H1 (cell line): ENCODE measurements at regions not wholly inside any gene's neighbourhood (a gene's known extent, or its start where the extent isn't known, plus 50 kb on each side); places are given as distances from the start of the nearest gene placed in this dataset.

Experiments used
- CTCF ChIA-PET: fragments of 300-600 bp; sonication (Branson Sonifier 250); formaldehyde crosslinking; loops from one replicate; lab custom pipeline; 2021; ENCODE audit not compliant: partially characterized antibody; lab: Charles Lee
- POLR2A ChIA-PET: fragments of 300-600 bp; sonication (Branson Sonifier 250); formaldehyde crosslinking; loops from one replicate; lab custom pipeline; 2021; ENCODE audit warnings: inconsistent platforms; ENCODE audit not compliant: partially characterized antibody; lab: Charles Lee
- DNase-seq, 2 experiments: peaks; one replicate each; pipeline versions ENCODE4 v3.0.0 to v3.0.0-alpha.2; 2010 to 2022; ENCODE audit warnings: low spot score in 2 of 2, low read depth in 1 of 2, mixed read lengths in 1 of 2
- FAIRE-seq: peaks from 2 replicates; lab custom pipeline; 2011; peaks lifted over from hg19 to GRCh38; lab: Jason Lieb, UNC
- H2AFZ ChIP-seq: 2 replicates; pipeline ENCODE4 v1.8.1; 2012; ENCODE audit warnings: low read length, inconsistent platforms
- H2AK5ac ChIP-seq: 2 replicates; pipeline ENCODE4 v1.6.1; 2013; ENCODE audit warnings: low read depth, low read length
- H2BK120ac ChIP-seq: replicated peaks from 2 replicates; pipeline ENCODE3; 2013; ENCODE audit warnings: low read depth, low read length, inconsistent platforms
- H2BK12ac ChIP-seq: 2 replicates; pipeline ENCODE4 v1.6.1; 2013; ENCODE audit warnings: low read depth, low read length
- H2BK15ac ChIP-seq: 2 replicates; pipeline ENCODE4 v1.6.1; 2013; ENCODE audit warnings: low read length
- H2BK20ac ChIP-seq: 2 replicates; pipeline ENCODE4 v1.6.1; 2013; ENCODE audit warnings: low read length
- H2BK5ac ChIP-seq: 2 replicates; pipeline ENCODE4 v1.6.1; 2013; ENCODE audit warnings: low read depth, low read length
- H3K14ac ChIP-seq: 2 replicates; pipeline ENCODE4 v1.6.1; 2013; ENCODE audit warnings: inconsistent platforms; ENCODE audit not compliant: insufficient read length
- H3K18ac ChIP-seq: 2 replicates; pipeline ENCODE4 v1.6.1; 2013; ENCODE audit warnings: low read length; ENCODE audit errors: extremely low read depth
- H3K23ac ChIP-seq: 2 replicates; pipeline ENCODE4 v1.6.1; 2013; ENCODE audit warnings: inconsistent platforms; ENCODE audit not compliant: insufficient read length
- H3K23me2 ChIP-seq: 2 replicates; pipeline ENCODE4 v1.6.1; 2013; ENCODE audit warnings: low read depth, low read length
- H3K27ac ChIP-seq: 2 replicates; pipeline ENCODE4 v1.6.1; 2011; ENCODE audit warnings: low read depth, low read length, inconsistent platforms
- H3K27me3 ChIP-seq, 4 experiments: replicated peaks in 1 of 4; 1 replicate in 1 of 4; 2 replicates in 3 of 4; pipeline versions ENCODE4 v1.6.1 to v1.8.1; 2011 to 2013; ENCODE audit warnings: low read length in 3 of 4, mild to moderate bottlenecking in 3 of 4, inconsistent platforms in 2 of 4, mixed read lengths in 2 of 4, moderate library complexity in 1 of 4; ENCODE audit not compliant: control insufficient read depth in 3 of 4, insufficient read depth in 3 of 4; ENCODE audit errors: extremely low read depth in 1 of 4
- H3K36me3 ChIP-seq, 4 experiments: 2 replicates each; pipeline versions ENCODE4 v1.6.1 to v1.8.1; 2011 to 2013; ENCODE audit warnings: mild to moderate bottlenecking in 4 of 4, low read length in 3 of 4, moderate library complexity in 2 of 4, control low read depth in 1 of 4, inconsistent platforms in 1 of 4; ENCODE audit not compliant: insufficient read depth in 4 of 4, control insufficient read depth in 2 of 4
- H3K4ac ChIP-seq: replicated peaks from 2 replicates; pipeline ENCODE3; 2013; ENCODE audit warnings: low read length, low read depth, mixed read lengths, inconsistent platforms; ENCODE audit not compliant: insufficient read length
- H3K4me1 ChIP-seq, 4 experiments: replicated peaks in 1 of 4; 1 replicate in 1 of 4; 2 replicates in 3 of 4; pipeline versions ENCODE4 v1.6.1 to v1.8.1; 2011 to 2013; ENCODE audit warnings: low read length in 3 of 4, inconsistent platforms in 2 of 4, mixed read lengths in 1 of 4; ENCODE audit not compliant: insufficient read depth in 4 of 4, control insufficient read depth in 3 of 4
- H3K4me2 ChIP-seq, 2 experiments: 2 replicates each; pipeline versions ENCODE4 v1.6.1 to v1.8.1; 2011 to 2013; ENCODE audit warnings: low read depth in 2 of 2, low read length in 2 of 2, control low read depth in 1 of 2, inconsistent platforms in 1 of 2, mild to moderate bottlenecking in 1 of 2; ENCODE audit not compliant: insufficient read depth in 1 of 2
- H3K4me3 ChIP-seq, 4 experiments: fragments of 200-600, 300-600 bp in 1 of 4; sonication (generic), shearing (Covaris generic), sonication (Bioruptor Twin) in 1 of 4; 2 replicates each; pipeline versions ENCODE4 v1.5.1 to v1.8.1; 2011 to 2016; ENCODE audit warnings: low read length in 4 of 4, low read depth in 3 of 4, control low read depth in 2 of 4, inconsistent platforms in 2 of 4, mild to moderate bottlenecking in 2 of 4, mixed read lengths in 1 of 4, moderate library complexity in 1 of 4; ENCODE audit not compliant: insufficient read depth in 2 of 4; ENCODE audit errors: extremely low read depth in 1 of 4
- H3K56ac ChIP-seq: replicated peaks from 2 replicates; pipeline ENCODE3; 2013; ENCODE audit warnings: low read depth, mild to moderate bottlenecking, mixed read lengths, low read length, inconsistent platforms; ENCODE audit not compliant: insufficient read length
- H3K79me1 ChIP-seq: 2 replicates; pipeline ENCODE4 v1.6.1; 2013; ENCODE audit warnings: low read depth, low read length, control low read depth
- H3K79me2 ChIP-seq, 2 experiments: 2 replicates each; pipeline versions ENCODE4 v1.6.1 to v1.8.1; 2012 to 2013; ENCODE audit warnings: low read length in 2 of 2, mild to moderate bottlenecking in 2 of 2, inconsistent platforms in 1 of 2; ENCODE audit not compliant: insufficient read depth in 2 of 2, control insufficient read depth in 1 of 2
- H3K9ac ChIP-seq, 4 experiments: replicated peaks in 1 of 4; 1 replicate in 1 of 4; 2 replicates in 3 of 4; pipeline versions ENCODE4 v1.6.1 to v1.8.1; 2011 to 2013; ENCODE audit warnings: low read depth in 3 of 4, low read length in 3 of 4, control low read depth in 2 of 4, mild to moderate bottlenecking in 2 of 4, moderate library complexity in 2 of 4, inconsistent platforms in 1 of 4; ENCODE audit errors: extremely low read depth in 1 of 4
- H3K9me3 ChIP-seq, 2 experiments: 2 replicates each; pipeline versions ENCODE4 v1.6.1 to v1.8.1; 2012 to 2013; ENCODE audit warnings: mild to moderate bottlenecking in 2 of 2, moderate library complexity in 2 of 2, control low read depth in 1 of 2, inconsistent platforms in 1 of 2, low read depth in 1 of 2, low read length in 1 of 2, mixed read lengths in 1 of 2; ENCODE audit not compliant: insufficient read depth in 2 of 2
- H4K20me1 ChIP-seq, 2 experiments: replicated peaks in 1 of 2; 2 replicates each; pipeline versions ENCODE3 to v1.8.1; 2011 to 2013; ENCODE audit warnings: inconsistent platforms in 2 of 2, low read length in 2 of 2, mild to moderate bottlenecking in 1 of 2; ENCODE audit not compliant: insufficient read depth in 2 of 2, control insufficient read depth in 1 of 2
- H4K5ac ChIP-seq: 2 replicates; pipeline ENCODE4 v1.6.1; 2013; ENCODE audit warnings: low read length, low read depth, mixed read lengths, inconsistent platforms; ENCODE audit not compliant: insufficient read length
- H4K8ac ChIP-seq: 2 replicates; pipeline ENCODE4 v1.8.0; 2013; ENCODE audit warnings: mild to moderate bottlenecking, moderate library complexity, low read length, inconsistent platforms; ENCODE audit not compliant: insufficient read depth; ENCODE audit errors: extremely low read depth
- H4K91ac ChIP-seq: replicated peaks from 2 replicates; pipeline ENCODE3; 2013; ENCODE audit warnings: low read length, mixed read lengths, inconsistent platforms; ENCODE audit not compliant: insufficient read length
- CHD2 ChIP-seq: IDR thresholded peaks from 2 replicates; pipeline ENCODE4 v1.6.1; 2012; ENCODE audit warnings: low read length, improper control_type of control experiment
- CTCF ChIP-seq, 3 experiments: IDR thresholded peaks; 1 replicate in 2 of 3; 2 replicates in 1 of 3; pipeline versions ENCODE4 v1.5.1 to v1.6.1; 2011; ENCODE audit warnings: low read length in 3 of 3, mild to moderate bottlenecking in 3 of 3, inconsistent platforms in 2 of 3, low read depth in 1 of 3, moderate library complexity in 1 of 3; ENCODE audit not compliant: insufficient read depth in 1 of 3; ENCODE audit errors: control extremely low read depth in 1 of 3
- HDAC2 ChIP-seq, 2 experiments: fragments of 300-600 bp in 1 of 2; sonication (generic) in 1 of 2; IDR thresholded peaks; 2 replicates each; pipeline ENCODE4 v1.6.1; 2011 to 2012; ENCODE audit warnings: low read depth in 2 of 2, low read length in 2 of 2, mild to moderate bottlenecking in 2 of 2, moderate library complexity in 2 of 2, borderline replicate concordance in 1 of 2, inconsistent platforms in 1 of 2
- KDM1A ChIP-seq: fragments of 200-600, 300-600 bp; sonication (generic); IDR thresholded peaks from 2 replicates; pipeline ENCODE4 v1.7.1; 2016; ENCODE audit warnings: mild to moderate bottlenecking, low read length, borderline replicate concordance
- RAD21 ChIP-seq, 2 experiments: IDR thresholded peaks in 1 of 2; conservative IDR thresholded peaks in 1 of 2; 2 replicates each; pipeline ENCODE4 v1.6.1; 2011; ENCODE audit warnings: low read depth in 2 of 2, low read length in 2 of 2, improper control_type of control experiment in 1 of 2, inconsistent platforms in 1 of 2, mild to moderate bottlenecking in 1 of 2, moderate library complexity in 1 of 2
- SP4 ChIP-seq: IDR thresholded peaks from 2 replicates; pipeline ENCODE4 v1.6.1; 2012; ENCODE audit warnings: low read length, inconsistent platforms
- WGBS, 2 experiments: shearing (Covaris generic) in 1 of 2; methylation state at CpG; one replicate each; pipeline versions ENCODE4 v1.1.6 to v1.1.7; 2013 to 2015; ENCODE audit warnings: low lambda C conversion rate in 2 of 2, mixed read lengths in 2 of 2, inconsistent platforms in 1 of 2, low coverage in 1 of 2, missing lambda C conversion rate in 1 of 2; ENCODE audit not compliant: insufficient replicate concordance in 2 of 2, insufficient coverage in 1 of 2, insufficient read length in 1 of 2; ENCODE audit errors: extremely low coverage in 1 of 2, missing lambda C conversion rate in 1 of 2; 5-methylcytosine and 5-hydroxymethylcytosine counted together

GRCh38 chr5:54742417-54742891 lies 224.9 kb downstream of the SNX18 start:
- Histone ChIP-seq H3K9me3 (no peaks in the 10 kb centered on the region), H4K91ac (no peak overlapping the region), H3K4me1 (peaks cover 0 to 7% (median 4%) of the 10 kb centered on the region in 4 experiments; a peak in 4 of 7 replicates), H3K56ac (no peak overlapping the region), H3K79me1 (no peaks in the 10 kb centered on the region), H3K14ac (no peak overlapping the region), H3K23ac (no peak overlapping the region), H3K4me2 (no peak overlapping the region), H3K23me2 (peaks cover 6% of the 10 kb centered on the region; the same call in 1 of the 2 replicates), H3K27me3 (no peaks in the 10 kb centered on the region), H3K9ac (no peak overlapping the region), H4K8ac (no peak overlapping the region), H3K27ac (no peak overlapping the region), H2AFZ (0 out of 2 replicates have a peak overlapping the region, but pooled peaks have one; percentile 23), H2BK5ac (no peak overlapping the region), H3K4ac (no peak overlapping the region), H3K79me2 (no peaks in the 10 kb centered on the region), H2BK120ac (no peak overlapping the region), H2BK15ac (no peak overlapping the region), H2BK12ac (peak overlapping the region; percentile 27; the same call in 1 of the 2 replicates), H3K4me3 (no peak overlapping the region), H2BK20ac (no peak overlapping the region), H3K18ac (no peak overlapping the region), H4K5ac (no peak overlapping the region), H2AK5ac (no peak overlapping the region), H4K20me1 (no peaks in the 10 kb centered on the region), H3K36me3 (no peaks in the 10 kb centered on the region)
- 92% methylated on average over 7 of the region's 7 CpGs; no CpG with 5 or more reads in 1 of the 2 experiments for WGBS, 2 experiments
- TF ChIP-seq CTCF (IDR thresholded peaks at IDR 0.05; ENCODE audit: control extremely low read depth in 1 of 3, insufficient read depth in 1 of 3, low read depth in 1 of 3, low read length in 3 of 3), result peak in 2 of 3 experiments; percentile 19 to 21; a peak in 2 of 4 replicates
- no peak for TF ChIP-seq KDM1A
- no peak for TF ChIP-seq HDAC2 (IDR thresholded peaks at IDR 0.05; ENCODE audit: borderline replicate concordance in 1 of 2, low read depth in 2 of 2, low read length in 2 of 2)
- TF ChIP-seq RAD21 (IDR thresholded peaks at IDR 0.05 in 1 of 2, conservative IDR thresholded peaks at IDR 0.05 in 1 of 2; ENCODE audit: low read depth in 2 of 2, low read length in 2 of 2), result peak; percentile 54 to 57
- no peak for TF ChIP-seq SP4
- TF ChIP-seq CHD2, result no peak
- ChIA-PET CTCF (interaction anchor here (0.7 to 3.6 kb wide), 7 partner anchors 11 to 224 kb away, joined by 3 to 21 read pairs (median 4); partner anchors contain the start of gene SNX18), POLR2A (no interaction called here)
- FAIRE-seq (no peak), DNase-seq (no peak)
